Testis (tissue), 2 donors: ENCODE measurements at regions not wholly inside any gene's neighbourhood (a gene's known extent, or its start where the extent isn't known, plus 50 kb on each side); places are given as distances from the start of the nearest gene placed in this dataset.

ENCODE experiments used
- DNase-seq: peaks from one replicate; pipeline ENCODE4 v3.0.0-alpha.2; 2019
- H3K27ac ChIP-seq, 2 donors: fragments of 200-600 bp; sonication (generic); one replicate each; pipeline ENCODE4 v1.5.1; 2019
- H3K27me3 ChIP-seq: fragments of 200-600 bp; sonication (generic); one replicate; pipeline ENCODE4 v1.5.1; 2019
- H3K36me3 ChIP-seq: fragments of 200-600 bp; sonication (generic); one replicate; pipeline ENCODE4 v1.5.1; 2017; ENCODE audit warnings: low read depth; ENCODE audit errors: missing control alignments
- H3K4me1 ChIP-seq: fragments of 200-600 bp; sonication (generic); one replicate; pipeline ENCODE4 v1.5.1; 2019
- H3K4me3 ChIP-seq, 2 donors: fragments of 200-600 bp; sonication (generic); one replicate each; pipeline ENCODE4 v1.5.1; 2017 to 2019
- H3K9me3 ChIP-seq: fragments of 200-600 bp; sonication (generic); one replicate; pipeline ENCODE4 v1.5.1; 2017
- CTCF ChIP-seq, 3 experiments: fragments of 450-650 bp in 2 of 3; fragments of 200-600 bp in 1 of 3; sonication (generic) in 1 of 3; IDR thresholded peaks; one replicate each; pipeline ENCODE4 v1.5.1; 2016 to 2019; ENCODE audit warnings: antibody characterized with exemption in 3 of 3, mild to moderate bottlenecking in 2 of 3, moderate library complexity in 1 of 3
- POLR2A ChIP-seq: fragments of 450-650 bp; IDR thresholded peaks from one replicate; pipeline ENCODE4 v1.6.1; 2017; ENCODE audit warnings: antibody characterized with exemption, mild to moderate bottlenecking, moderate library complexity
- WGBS, 2 donors: methylation state at CpG; one replicate each; pipeline ENCODE4 v1.1.5; 2018; 5-methylcytosine and 5-hydroxymethylcytosine counted together
- intact Hi-C: fragments of 100-400 bp; cut with DNase I; formaldehyde crosslinking; loops from one replicate; pipeline ENCODE4 v1.15.1; 2023; ENCODE audit warnings: low total_unique reads

- Histone ChIP-seq H3K4me3 (no peak overlapping the region), H3K9me3 (no peaks in the 10 kb centered on the region), H3K36me3 (no peaks in the 10 kb centered on the region), H3K27me3 (no peaks in the 10 kb centered on the region), H3K4me1 (no peaks in the 10 kb centered on the region), H3K27ac (no peak overlapping the region)
- no peak for DNase-seq
- TF ChIP-seq POLR2A (no peak), CTCF (IDR thresholded peaks at IDR 0.05) (no peak)
- intact Hi-C loops = no loop called here
- 87 to 100% methylated on average over 1 to 6 of the region's 6 CpGs for WGBS, 2 donors
Observed at GRCh38 chr2:153818242-153818641, 53.5 kb upstream of the GALNT13 start.

- H3K9me3 ChIP-seq = no peaks in the 10 kb centered on the region
- no peaks in the 10 kb centered on the region for H3K27me3 ChIP-seq
- no peaks in the 10 kb centered on the region for H3K4me1 ChIP-seq
- WGBS, 2 donors = 83 to 93% methylated on average over 1 of the region's 1 CpG
- H3K27ac ChIP-seq = no peak overlapping the region
- TF ChIP-seq POLR2A (no peak), CTCF (IDR thresholded peaks at IDR 0.05) (no peak)
- no peak for DNase-seq
- intact Hi-C loops = no loop called here
- H3K4me3 ChIP-seq = no peak overlapping the region
- no peaks in the 10 kb centered on the region for H3K36me3 ChIP-seq
Observed at GRCh38 chr2:153819074-153819473, 52.6 kb upstream of the GALNT13 start.

- intact Hi-C loops = no loop called here
- DNase-seq = no peak
- Histone ChIP-seq H3K4me1 (no peaks in the 10 kb centered on the region), H3K4me3 (no peak overlapping the region), H3K9me3 (no peaks in the 10 kb centered on the region), H3K27ac (no peak overlapping the region), H3K36me3 (no peaks in the 10 kb centered on the region), H3K27me3 (no peaks in the 10 kb centered on the region)
- TF ChIP-seq CTCF (IDR thresholded peaks at IDR 0.05) (no peak), POLR2A (no peak)
Observed at GRCh38 chr2:153819501-153819900, 52.2 kb upstream of the GALNT13 start.
